K562 (cell line): ENCODE measurements at regions not wholly inside any gene's neighbourhood (a gene's known extent, or its start where the extent isn't known, plus 50 kb on each side); places are given as distances from the start of the nearest gene placed in this dataset.

Experiments
- ATAC-seq: fragments of 200-7000 bp; cut with Tn5 transposase; 3 replicates; pipeline ENCODE4 v1.9.1; 2020; ENCODE audit warnings: moderate library complexity
- BruUV-seq: library from RNA; stranded (reverse); fragments of 400-500 nt; replicated peaks from 2 replicates; lab custom pipeline; 2021; lab: Mats Ljungman, UMichigan
- CTCF ChIA-PET: fragments of 300-600 bp; formaldehyde crosslinking; extraction: SDS; loops from one replicate; lab custom pipeline; 2021; ENCODE audit warnings: low intra/inter-chr PET ratio; lab: Yijun Ruan, JAX
- POLR2A ChIA-PET: fragments of 300-600, 350-650 bp; sonication (Branson Sonifier 250); formaldehyde crosslinking; extraction: SDS; loops from one replicate; lab custom pipeline; 2021; ENCODE audit warnings: antibody characterized with exemption, inconsistent platforms; lab: Yijun Ruan, JAX
- DNase-seq, 4 experiments: peaks; one replicate each; pipeline versions ENCODE4 v3.0.0 to v3.0.0-alpha.2; 2011 to 2018; ENCODE audit warnings: low spot score in 3 of 4, mixed read lengths in 3 of 4; ENCODE audit errors: extremely low read depth in 1 of 4
- FAIRE-seq: peaks from 2 replicates; lab custom pipeline; 2011; peaks lifted over from hg19 to GRCh38; lab: Jason Lieb, UNC
- H2AFZ ChIP-seq: 2 replicates; pipeline ENCODE4 v1.6.0; 2011; ENCODE audit warnings: low read depth, low read length, control low read depth, inconsistent platforms
- H3K27ac ChIP-seq: fragments of 200-600 bp; 3 replicates; pipeline ENCODE4 v1.8.0; 2011; ENCODE audit warnings: low read depth, mild to moderate bottlenecking, control low read depth, inconsistent platforms, low read length, moderate library complexity, mixed read lengths; ENCODE audit errors: extremely low read depth
- H3K27me3 ChIP-seq, 2 experiments: fragments of 300-600 bp in 1 of 2; 2 replicates in 1 of 2; 3 replicates in 1 of 2; pipeline versions ENCODE4 v1.6.0 to v1.8.0; 2011; ENCODE audit warnings: inconsistent platforms in 2 of 2, low read length in 2 of 2, mild to moderate bottlenecking in 1 of 2, mixed read lengths in 1 of 2, moderate library complexity in 1 of 2; ENCODE audit not compliant: control insufficient read depth in 2 of 2, insufficient read depth in 2 of 2
- H3K36me3 ChIP-seq: fragments of 300-600 bp; 3 replicates; pipeline ENCODE4 v1.8.0; 2011; ENCODE audit warnings: mild to moderate bottlenecking, low read length, inconsistent platforms; ENCODE audit not compliant: control insufficient read depth, insufficient read depth
- H3K4me1 ChIP-seq, 2 experiments: fragments of 200-600 bp in 1 of 2; replicated peaks in 1 of 2; 2 replicates in 1 of 2; 3 replicates in 1 of 2; pipeline versions ENCODE4 v1.5.1 to v1.8.0; 2011; ENCODE audit warnings: inconsistent platforms in 2 of 2, low read length in 2 of 2, mild to moderate bottlenecking in 1 of 2, mixed read lengths in 1 of 2, moderate library complexity in 1 of 2; ENCODE audit not compliant: control insufficient read depth in 2 of 2, insufficient read depth in 2 of 2
- H3K4me2 ChIP-seq: 2 replicates; pipeline ENCODE4 v1.6.1; 2011; ENCODE audit warnings: low read length, control low read depth, inconsistent platforms, mixed read lengths; ENCODE audit not compliant: insufficient read depth
- H3K4me3 ChIP-seq: fragments of 200-600 bp; sonication (generic), shearing (Covaris generic); 2 replicates; pipeline ENCODE4 v1.5.1; 2016; ENCODE audit warnings: control low read depth, inconsistent platforms
- H3K79me2 ChIP-seq: fragments of 200-600 bp; 3 replicates; pipeline ENCODE4 v1.8.0; 2011; ENCODE audit warnings: low read length, inconsistent platforms; ENCODE audit not compliant: control insufficient read depth, insufficient read depth
- H3K9ac ChIP-seq, 2 experiments: 2 replicates each; pipeline versions ENCODE4 v1.6.0 to v1.6.1; 2011; ENCODE audit warnings: low read depth in 2 of 2, low read length in 2 of 2, control low read depth in 1 of 2, inconsistent platforms in 1 of 2, mild to moderate bottlenecking in 1 of 2, mixed read lengths in 1 of 2; ENCODE audit not compliant: insufficient read depth in 1 of 2
- H3K9me1 ChIP-seq: one replicate; pipeline ENCODE4 v1.6.0; 2011; ENCODE audit warnings: inconsistent platforms, mild to moderate bottlenecking, low read length, moderate library complexity; ENCODE audit not compliant: control insufficient read depth, insufficient read depth
- H3K9me3 ChIP-seq: replicated peaks from 2 replicates; pipeline ENCODE4 v1.5.1; 2011; ENCODE audit warnings: low read depth, low read length, inconsistent platforms; ENCODE audit not compliant: control insufficient read depth, insufficient read depth
- H4K20me1 ChIP-seq: replicated peaks from 2 replicates; pipeline ENCODE4 v1.6.1; 2011; ENCODE audit warnings: low read length, inconsistent platforms, mixed read lengths; ENCODE audit not compliant: control insufficient read depth, insufficient read depth
- ARID1B ChIP-seq: fragments of 450-650 bp; IDR thresholded peaks from 2 replicates; pipeline ENCODE4 v1.6.1; 2016; ENCODE audit warnings: antibody characterized with exemption, mild to moderate bottlenecking, inconsistent platforms
- CBFA2T3 ChIP-seq: fragments of 450-650 bp; IDR thresholded peaks from 2 replicates; pipeline ENCODE4 v1.6.1; 2017
- CBX8 ChIP-seq: fragments of 200-600 bp; sonication (generic); IDR thresholded peaks from 2 replicates; pipeline ENCODE4 v1.6.1; 2012; ENCODE audit warnings: borderline replicate concordance, mixed run types, low read depth, mild to moderate bottlenecking, moderate library complexity, mixed read lengths, low read length, control low read depth, inconsistent platforms; ENCODE audit not compliant: poor library complexity, severe bottlenecking; ENCODE audit errors: extremely low read depth
- GABPB1 ChIP-seq: sonication (generic); formaldehyde crosslinking; IDR thresholded peaks from 2 replicates; pipeline ENCODE4 v1.8.0; 2022; ENCODE audit warnings: mild to moderate bottlenecking, missing genetic modification reagents
- MXI1 ChIP-seq: IDR thresholded peaks from 2 replicates; pipeline ENCODE4 v1.6.1; 2011; ENCODE audit warnings: low read depth, mild to moderate bottlenecking, improper control_type of control experiment, low read length
- SAFB ChIP-seq: fragments of 200-400 bp; formaldehyde crosslinking; IDR thresholded peaks from 2 replicates; pipeline ENCODE4 v1.6.1; 2017; ENCODE audit warnings: low read depth, low read length, borderline replicate concordance
- SNRNP70 ChIP-seq: fragments of 200-400 bp; formaldehyde crosslinking; optimal IDR thresholded peaks from 2 replicates; pipeline ENCODE3; 2017; ENCODE audit warnings: low read depth, low read length
- TAF9B ChIP-seq: fragments of 450-650 bp; IDR thresholded peaks from 2 replicates; pipeline ENCODE4 v1.6.1; 2018; ENCODE audit warnings: mild to moderate bottlenecking; ENCODE audit not compliant: partially characterized antibody
- ZC3H8 ChIP-seq: fragments of 450-650 bp; IDR thresholded peaks from 2 replicates; pipeline ENCODE4 v1.6.1; 2017
- ZNF41 ChIP-seq: fragments of 250-450 bp; sonication (Bioruptor Pico); conservative IDR thresholded peaks from 2 replicates; pipeline ENCODE4 v1.4.0; 2020; ENCODE audit warnings: mild to moderate bottlenecking
- ZNF584 ChIP-seq: fragments of 200-800 bp; sonication (Bioruptor generic); IDR thresholded peaks from 2 replicates; pipeline ENCODE4 v1.6.1; 2016; ENCODE audit warnings: low read depth, mild to moderate bottlenecking, missing genetic modification characterization, missing compliant biosample characterization
- WGBS: fragments of 100-300 bp; shearing (Covaris generic); methylation state at CpG from one replicate; pipeline ENCODE4 v1.1.6; 2016; ENCODE audit warnings: low coverage, mixed read lengths; ENCODE audit not compliant: insufficient coverage; ENCODE audit errors: missing lambda C conversion rate; 5-methylcytosine and 5-hydroxymethylcytosine counted together
- in situ Hi-C: fragments of 300-500 bp; cut with MboI; formaldehyde crosslinking; loops from 4 replicates; pipeline ENCODE4 v1.15.0; 2018; ENCODE audit warnings: inconsistent platforms, mixed read lengths
- intact Hi-C: fragments of 100-400 bp; cut with micrococcal nuclease; formaldehyde crosslinking; loops from 2 replicates; pipeline ENCODE4 v1.14.2; 2022
- TF ChIP-seq, protein P1 (sequence below): sonication (generic); formaldehyde crosslinking; IDR thresholded peaks from 2 replicates; pipeline ENCODE4 v1.8.0; 2022; ENCODE audit warnings: missing genetic modification reagents, mild to moderate bottlenecking, borderline replicate concordance
- TF ChIP-seq, protein P2 (sequence below): fragments of 250-450 bp; sonication (Bioruptor Pico); IDR thresholded peaks from 2 replicates; pipeline ENCODE4 v1.4.0; 2020; ENCODE audit warnings: mild to moderate bottlenecking
- TF ChIP-seq, protein P3 (sequence below): IDR thresholded peaks from 2 replicates; pipeline ENCODE4 v1.6.1; 2016; ENCODE audit warnings: missing genetic modification characterization, missing compliant biosample characterization

DNA sequence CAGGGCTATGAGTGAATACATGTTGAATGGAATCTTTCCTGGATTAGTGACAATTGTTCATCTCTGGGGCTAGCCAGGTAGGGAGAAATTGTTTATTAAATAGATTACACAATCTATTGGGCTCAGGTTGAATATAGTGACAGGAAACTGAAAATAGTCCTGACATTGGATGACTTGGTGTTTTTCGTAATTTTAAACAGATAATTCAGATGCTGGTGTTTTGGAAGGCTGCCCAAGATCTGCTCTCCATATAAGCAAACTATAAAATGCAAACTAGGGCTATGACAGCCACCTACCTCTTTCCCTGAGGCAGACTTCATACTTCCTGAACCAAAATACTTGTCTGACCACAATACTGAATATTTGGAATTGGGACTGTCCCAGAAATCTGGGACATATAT lies 99.1 kb downstream of the ENC1 start:
- ChIA-PET CTCF (no interaction called here), POLR2A (no interaction called here)
- no peak overlapping the region for H3K27ac ChIP-seq
- no peaks in the 10 kb centered on the region for H3K9me1 ChIP-seq
- no peaks in the 10 kb centered on the region for H3K79me2 ChIP-seq
- intact Hi-C loops (no loop called here), in situ Hi-C loops (no loop called here)
- H3K27me3 ChIP-seq, result peaks cover 0 to 11% of the 10 kb centered on the region in 2 experiments; a peak in 4 of 5 replicates
- DNase-seq (no peak), ATAC-seq (no peak), FAIRE-seq (no peak)
- H3K9ac ChIP-seq, result no peak overlapping the region
- no peaks in the 10 kb centered on the region for H4K20me1 ChIP-seq
- H3K4me3 ChIP-seq, result no peak overlapping the region
- H3K9me3 ChIP-seq, result no peaks in the 10 kb centered on the region
- WGBS, result 0% methylated on average over 1 of the region's 1 CpG
- no TSS peak for BruUV-seq
- no peaks in the 10 kb centered on the region for H3K4me1 ChIP-seq
- no peak overlapping the region for H3K4me2 ChIP-seq
- H2AFZ ChIP-seq, result no peak overlapping the region
- H3K36me3 ChIP-seq, result no peaks in the 10 kb centered on the region
- no peak for TF ChIP-seq TAF9B
- TF ChIP-seq ZNF41 (CRISPR knock-in tag), result no peak
- TF ChIP-seq, all 486 proteins: peak for 0

DNA sequence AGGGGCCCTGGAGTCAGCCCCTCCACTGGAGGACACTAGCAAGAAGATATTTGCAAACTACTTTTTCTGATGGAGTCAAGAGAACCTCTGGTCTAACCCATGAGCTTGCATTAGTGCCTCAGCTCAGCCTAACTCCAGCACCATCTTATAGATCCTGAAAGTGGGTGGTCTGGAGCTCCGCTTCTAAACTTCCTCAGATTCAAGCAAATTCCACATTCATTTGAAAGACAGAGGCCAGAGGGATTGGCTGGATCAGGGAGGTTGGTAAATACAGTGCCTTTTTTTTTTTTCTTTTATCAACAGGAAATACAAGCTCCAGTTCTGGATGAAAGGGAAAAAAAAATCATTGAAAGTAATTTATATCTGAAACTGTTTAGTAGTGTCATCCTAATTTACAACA lies 99.9 kb downstream of the ENC1 start:
- H3K9me3 ChIP-seq, result no peaks in the 10 kb centered on the region
- no peak overlapping the region for H3K27ac ChIP-seq
- H3K4me1 ChIP-seq, result no peaks in the 10 kb centered on the region
- no peaks in the 10 kb centered on the region for H3K9me1 ChIP-seq
- no peak overlapping the region for H3K4me2 ChIP-seq
- intact Hi-C loops (no loop called here), in situ Hi-C loops (no loop called here)
- ATAC-seq, result no peak
- H3K9ac ChIP-seq, result no peak overlapping the region
- FAIRE-seq, result no peak
- no peaks in the 10 kb centered on the region for H3K79me2 ChIP-seq
- no peaks in the 10 kb centered on the region for H3K36me3 ChIP-seq
- POLR2A ChIA-PET, result no interaction called here
- TF ChIP-seq GABPB1 (no peak), CBX8 (no peak), SAFB (no peak), MXI1 (no peak), SNRNP70 (no peak), CBFA2T3 (no peak), ARID1B (no peak), ZC3H8 (no peak), ZNF584 (CRISPR knock-in tag) (no peak)
- TF ChIP-seq, protein P1, sequence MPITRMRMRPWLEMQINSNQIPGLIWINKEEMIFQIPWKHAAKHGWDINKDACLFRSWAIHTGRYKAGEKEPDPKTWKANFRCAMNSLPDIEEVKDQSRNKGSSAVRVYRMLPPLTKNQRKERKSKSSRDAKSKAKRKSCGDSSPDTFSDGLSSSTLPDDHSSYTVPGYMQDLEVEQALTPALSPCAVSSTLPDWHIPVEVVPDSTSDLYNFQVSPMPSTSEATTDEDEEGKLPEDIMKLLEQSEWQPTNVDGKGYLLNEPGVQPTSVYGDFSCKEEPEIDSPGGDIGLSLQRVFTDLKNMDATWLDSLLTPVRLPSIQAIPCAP (CRISPR knock-in tag), result no peak
- TF ChIP-seq, protein P2, sequence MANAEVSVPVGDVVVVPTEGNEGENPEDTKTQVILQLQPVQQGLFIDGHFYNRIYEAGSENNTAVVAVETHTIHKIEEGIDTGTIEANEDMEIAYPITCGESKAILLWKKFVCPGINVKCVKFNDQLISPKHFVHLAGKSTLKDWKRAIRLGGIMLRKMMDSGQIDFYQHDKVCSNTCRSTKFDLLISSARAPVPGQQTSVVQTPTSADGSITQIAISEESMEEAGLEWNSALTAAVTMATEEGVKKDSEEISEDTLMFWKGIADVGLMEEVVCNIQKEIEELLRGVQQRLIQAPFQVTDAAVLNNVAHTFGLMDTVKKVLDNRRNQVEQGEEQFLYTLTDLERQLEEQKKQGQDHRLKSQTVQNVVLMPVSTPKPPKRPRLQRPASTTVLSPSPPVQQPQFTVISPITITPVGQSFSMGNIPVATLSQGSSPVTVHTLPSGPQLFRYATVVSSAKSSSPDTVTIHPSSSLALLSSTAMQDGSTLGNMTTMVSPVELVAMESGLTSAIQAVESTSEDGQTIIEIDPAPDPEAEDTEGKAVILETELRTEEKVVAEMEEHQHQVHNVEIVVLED (CRISPR knock-in tag), result no peak
- TF ChIP-seq, protein P3, sequence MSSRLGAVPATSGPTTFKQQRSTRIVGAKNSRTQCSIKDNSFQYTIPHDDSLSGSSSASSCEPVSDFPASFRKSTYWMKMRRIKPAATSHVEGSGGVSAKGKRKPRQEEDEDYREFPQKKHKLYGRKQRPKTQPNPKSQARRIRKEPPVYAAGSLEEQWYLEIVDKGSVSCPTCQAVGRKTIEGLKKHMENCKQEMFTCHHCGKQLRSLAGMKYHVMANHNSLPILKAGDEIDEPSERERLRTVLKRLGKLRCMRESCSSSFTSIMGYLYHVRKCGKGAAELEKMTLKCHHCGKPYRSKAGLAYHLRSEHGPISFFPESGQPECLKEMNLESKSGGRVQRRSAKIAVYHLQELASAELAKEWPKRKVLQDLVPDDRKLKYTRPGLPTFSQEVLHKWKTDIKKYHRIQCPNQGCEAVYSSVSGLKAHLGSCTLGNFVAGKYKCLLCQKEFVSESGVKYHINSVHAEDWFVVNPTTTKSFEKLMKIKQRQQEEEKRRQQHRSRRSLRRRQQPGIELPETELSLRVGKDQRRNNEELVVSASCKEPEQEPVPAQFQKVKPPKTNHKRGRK (tag), result no peak
- H3K27me3 ChIP-seq, result peaks cover 0 to 11% of the 10 kb centered on the region in 2 experiments; a peak in 4 of 5 replicates
- WGBS, result 0% methylated on average over 1 of the region's 1 CpG
- DNase-seq, result no peak
- H3K4me3 ChIP-seq, result no peak overlapping the region
- H4K20me1 ChIP-seq, result no peaks in the 10 kb centered on the region
- CTCF ChIA-PET, result no interaction called here
- no peak overlapping the region for H2AFZ ChIP-seq
- no TSS peak for BruUV-seq
